WTC11 (cell line): ENCODE measurements at regions not wholly inside any gene's neighbourhood (a gene's known extent, or its start where the extent isn't known, plus 50 kb on each side); places are given as distances from the start of the nearest gene placed in this dataset.

Experiments
- ATAC-seq: fragments of 200-7000 bp; cut with Tn5 transposase; 2 replicates; pipeline ENCODE4 v1.10.0; 2021; ENCODE audit warnings: mild to moderate bottlenecking, moderate library complexity
- CTCF ChIA-PET: fragments of 300-600 bp; sonication (Branson Sonifier 250); formaldehyde crosslinking; loops from one replicate; lab custom pipeline; 2021; ENCODE audit warnings: antibody characterized with exemption; lab: Charles Lee
- POLR2A ChIA-PET: fragments of 350-600 bp; sonication (Branson Sonifier 250); formaldehyde crosslinking; loops from one replicate; lab custom pipeline; 2021; ENCODE audit warnings: antibody characterized with exemption; lab: Charles Lee
- DNase-seq: peaks from one replicate; pipeline ENCODE4 v3.0.0; 2021; ENCODE audit warnings: low spot score
- H3K27ac Mint-ChIP-seq: 2 replicates; pipeline ENCODE4 v1.8.0; 2021; ENCODE audit warnings: mixed read lengths
- H3K27me3 Mint-ChIP-seq: 2 replicates; pipeline ENCODE4 v1.8.0; 2021; ENCODE audit warnings: low read depth, mild to moderate bottlenecking, moderate library complexity, mixed read lengths
- H3K36me3 Mint-ChIP-seq: 2 replicates; pipeline ENCODE4 v1.8.0; 2021; ENCODE audit warnings: mixed read lengths
- H3K4me1 Mint-ChIP-seq: 2 replicates; pipeline ENCODE4 v1.8.0; 2022; ENCODE audit warnings: mixed read lengths
- H3K4me3 Mint-ChIP-seq: 2 replicates; pipeline ENCODE4 v1.8.0; 2021; ENCODE audit warnings: mild to moderate bottlenecking, moderate library complexity, mixed read lengths
- H3K9me3 Mint-ChIP-seq: 2 replicates; pipeline ENCODE4 v1.8.0; 2021; ENCODE audit warnings: mixed read lengths
- CBFB ChIP-seq: sonication (generic); formaldehyde crosslinking; IDR thresholded peaks from 2 replicates; pipeline ENCODE4 v1.8.1; 2022; ENCODE audit warnings: mild to moderate bottlenecking, low read depth, missing genetic modification reagents
- ELF4 ChIP-seq: sonication (generic); formaldehyde crosslinking; IDR thresholded peaks from 2 replicates; pipeline ENCODE4 v1.8.1; 2022; ENCODE audit warnings: low read depth, mild to moderate bottlenecking, moderate library complexity, missing genetic modification reagents
- EMX1 ChIP-seq: fragments of 250-450 bp; sonication (Bioruptor Pico); IDR thresholded peaks from 2 replicates; pipeline ENCODE4 v1.8.0; 2021; ENCODE audit warnings: mild to moderate bottlenecking
- FOXJ3 ChIP-seq: sonication (generic); formaldehyde crosslinking; IDR thresholded peaks from 2 replicates; pipeline ENCODE4 v1.9.0; 2021; ENCODE audit warnings: missing genetic modification reagents, mild to moderate bottlenecking, borderline replicate concordance
- FOXP1 ChIP-seq: sonication (generic); formaldehyde crosslinking; IDR thresholded peaks from 2 replicates; pipeline ENCODE4 v1.8.0; 2022; ENCODE audit warnings: missing genetic modification reagents, mild to moderate bottlenecking, moderate library complexity, borderline replicate concordance
- MXD4 ChIP-seq: fragments of 250-450 bp; sonication (Bioruptor Pico); IDR thresholded peaks from 2 replicates; pipeline ENCODE4 v1.8.0; 2021; ENCODE audit warnings: mild to moderate bottlenecking, moderate library complexity, borderline replicate concordance
- NFYB ChIP-seq: sonication (generic); formaldehyde crosslinking; conservative IDR thresholded peaks from 2 replicates; pipeline ENCODE4 v1.8.0; 2022; ENCODE audit warnings: low read depth, missing genetic modification reagents
- SMAD3 ChIP-seq: sonication (generic); formaldehyde crosslinking; IDR thresholded peaks from 2 replicates; pipeline ENCODE4 v1.8.0; 2022; ENCODE audit warnings: missing genetic modification reagents, mild to moderate bottlenecking, borderline replicate concordance
- SP1 ChIP-seq: sonication (generic); formaldehyde crosslinking; conservative IDR thresholded peaks from 2 replicates; pipeline ENCODE4 v1.8.1; 2022; ENCODE audit warnings: missing genetic modification reagents
- TEAD1 ChIP-seq: sonication (generic); formaldehyde crosslinking; IDR thresholded peaks from 2 replicates; pipeline ENCODE4 v1.8.0; 2022; ENCODE audit warnings: mild to moderate bottlenecking, missing genetic modification reagents
- TP53 ChIP-seq: sonication (generic); formaldehyde crosslinking; IDR thresholded peaks from 2 replicates; pipeline ENCODE4 v1.8.1; 2023; ENCODE audit warnings: mild to moderate bottlenecking, missing genetic modification reagents
- ZNF317 ChIP-seq: sonication (generic); formaldehyde crosslinking; IDR thresholded peaks from 2 replicates; pipeline ENCODE4 v1.8.1; 2023; ENCODE audit warnings: low read depth, mild to moderate bottlenecking, moderate library complexity, missing genetic modification reagents, borderline replicate concordance
- ZNF416 ChIP-seq: fragments of 250-450 bp; sonication (Bioruptor Pico); IDR thresholded peaks from 2 replicates; pipeline ENCODE4 v1.9.0; 2021; ENCODE audit warnings: mild to moderate bottlenecking, inconsistent platforms
- TF ChIP-seq, protein P1 (sequence below): sonication (generic); formaldehyde crosslinking; IDR thresholded peaks from 2 replicates; pipeline ENCODE4 v1.8.1; 2022; ENCODE audit warnings: mild to moderate bottlenecking, missing genetic modification reagents, moderate library complexity, borderline replicate concordance
- TF ChIP-seq, protein P2 (sequence below): sonication (generic); formaldehyde crosslinking; conservative IDR thresholded peaks from 2 replicates; pipeline ENCODE4 v1.8.1; 2022; ENCODE audit warnings: mild to moderate bottlenecking, missing genetic modification reagents
- TF ChIP-seq, protein P3 (sequence below): sonication (generic); formaldehyde crosslinking; IDR thresholded peaks from 2 replicates; pipeline ENCODE4 v1.8.1; 2022; ENCODE audit warnings: low read depth, missing genetic modification reagents, borderline replicate concordance
- TF ChIP-seq, protein P4 (sequence below): sonication (generic); formaldehyde crosslinking; IDR thresholded peaks from 2 replicates; pipeline ENCODE4 v1.8.1; 2023; ENCODE audit warnings: mild to moderate bottlenecking, moderate library complexity, missing genetic modification reagents
- TF ChIP-seq, protein P5 (sequence below): fragments of 250-450 bp; sonication (Bioruptor Pico); IDR thresholded peaks from 2 replicates; pipeline ENCODE4 v1.9.0; 2021; ENCODE audit warnings: mild to moderate bottlenecking
- TF ChIP-seq, protein P6 (sequence below): sonication (generic); formaldehyde crosslinking; IDR thresholded peaks from 2 replicates; pipeline ENCODE4 v1.8.1; 2023; ENCODE audit warnings: mild to moderate bottlenecking, missing genetic modification reagents, borderline replicate concordance
- TF ChIP-seq, protein P7 (sequence below): sonication (generic); formaldehyde crosslinking; IDR thresholded peaks from 2 replicates; pipeline ENCODE4 v1.8.1; 2023; ENCODE audit warnings: mild to moderate bottlenecking, missing genetic modification reagents
- TF ChIP-seq, protein P8 (sequence below): sonication (generic); formaldehyde crosslinking; IDR thresholded peaks from 2 replicates; pipeline ENCODE4 v1.8.0; 2022; ENCODE audit warnings: mild to moderate bottlenecking, missing genetic modification reagents

DNA sequence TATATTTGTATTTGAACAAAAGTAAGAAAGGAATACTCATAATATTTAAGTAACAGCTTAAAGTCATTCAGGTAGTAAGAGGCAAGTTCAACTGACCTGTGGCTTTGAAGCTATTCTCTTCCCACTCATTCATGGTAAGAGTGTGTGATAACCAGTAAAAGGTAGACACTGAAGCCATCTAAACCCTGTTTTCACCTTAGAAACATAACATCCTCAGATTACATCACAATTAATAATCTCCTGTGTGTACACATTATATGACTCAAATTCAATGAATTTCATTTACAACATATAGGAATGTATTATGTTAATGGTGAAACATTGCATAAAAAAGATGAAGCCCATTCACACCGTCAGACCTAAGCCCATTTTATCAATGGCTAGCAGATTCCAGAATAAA is 364.8 kb upstream of the SNX7 start (continued):
- no peak for TF ChIP-seq SP1 (CRISPR knock-in tag)
- no peak for TF ChIP-seq TEAD1
- TF ChIP-seq MXD4 (CRISPR knock-in tag): no peak
- TF ChIP-seq, all 79 proteins: peak for 0

DNA sequence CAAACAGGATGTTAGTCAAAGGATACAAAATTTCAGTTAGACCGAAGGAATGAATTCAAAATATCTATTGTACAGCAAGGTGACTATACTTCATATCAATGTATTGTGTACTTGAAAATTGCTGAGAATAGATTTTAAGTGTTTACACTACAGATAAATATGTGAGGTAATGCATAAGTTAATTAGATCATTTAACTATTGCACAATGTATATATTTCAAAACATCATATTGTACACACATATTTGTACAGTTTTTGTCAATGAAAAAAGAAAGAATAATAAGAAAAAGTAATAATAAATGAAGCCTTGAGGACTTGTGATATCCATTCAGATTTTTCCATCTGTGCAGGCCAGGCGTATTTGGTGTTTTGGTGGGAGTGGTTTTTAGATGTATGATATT is 367.4 kb upstream of the SNX7 start:
- no peaks in the 10 kb centered on the region for H3K36me3 Mint-ChIP-seq
- H3K4me3 Mint-ChIP-seq: no peak overlapping the region
- POLR2A ChIA-PET: no interaction called here
- no peaks in the 10 kb centered on the region for H3K27me3 Mint-ChIP-seq
- no peaks in the 10 kb centered on the region for H3K9me3 Mint-ChIP-seq
- ATAC-seq (no peak), DNase-seq (no peak)
- peaks cover 4% of the 10 kb centered on the region; the same call in 1 of the 2 replicates for H3K4me1 Mint-ChIP-seq
- H3K27ac Mint-ChIP-seq: no peak overlapping the region
- TF ChIP-seq, protein P1, sequence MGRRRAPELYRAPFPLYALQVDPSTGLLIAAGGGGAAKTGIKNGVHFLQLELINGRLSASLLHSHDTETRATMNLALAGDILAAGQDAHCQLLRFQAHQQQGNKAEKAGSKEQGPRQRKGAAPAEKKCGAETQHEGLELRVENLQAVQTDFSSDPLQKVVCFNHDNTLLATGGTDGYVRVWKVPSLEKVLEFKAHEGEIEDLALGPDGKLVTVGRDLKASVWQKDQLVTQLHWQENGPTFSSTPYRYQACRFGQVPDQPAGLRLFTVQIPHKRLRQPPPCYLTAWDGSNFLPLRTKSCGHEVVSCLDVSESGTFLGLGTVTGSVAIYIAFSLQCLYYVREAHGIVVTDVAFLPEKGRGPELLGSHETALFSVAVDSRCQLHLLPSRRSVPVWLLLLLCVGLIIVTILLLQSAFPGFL: no peak
- TF ChIP-seq ELF4 (CRISPR knock-in tag) (no peak), NFYB (no peak), FOXJ3 (no peak), SMAD3 (CRISPR knock-in tag) (no peak), TP53 (no peak), EMX1 (CRISPR knock-in tag) (no peak), ZNF416 (CRISPR knock-in tag) (no peak), ZNF317 (CRISPR knock-in tag) (no peak), CBFB (CRISPR knock-in tag) (no peak), FOXP1 (CRISPR knock-in tag) (no peak), TEAD1 (no peak)
- TF ChIP-seq, protein P2, sequence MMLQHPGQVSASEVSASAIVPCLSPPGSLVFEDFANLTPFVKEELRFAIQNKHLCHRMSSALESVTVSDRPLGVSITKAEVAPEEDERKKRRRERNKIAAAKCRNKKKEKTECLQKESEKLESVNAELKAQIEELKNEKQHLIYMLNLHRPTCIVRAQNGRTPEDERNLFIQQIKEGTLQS: no peak
- TF ChIP-seq, protein P3, sequence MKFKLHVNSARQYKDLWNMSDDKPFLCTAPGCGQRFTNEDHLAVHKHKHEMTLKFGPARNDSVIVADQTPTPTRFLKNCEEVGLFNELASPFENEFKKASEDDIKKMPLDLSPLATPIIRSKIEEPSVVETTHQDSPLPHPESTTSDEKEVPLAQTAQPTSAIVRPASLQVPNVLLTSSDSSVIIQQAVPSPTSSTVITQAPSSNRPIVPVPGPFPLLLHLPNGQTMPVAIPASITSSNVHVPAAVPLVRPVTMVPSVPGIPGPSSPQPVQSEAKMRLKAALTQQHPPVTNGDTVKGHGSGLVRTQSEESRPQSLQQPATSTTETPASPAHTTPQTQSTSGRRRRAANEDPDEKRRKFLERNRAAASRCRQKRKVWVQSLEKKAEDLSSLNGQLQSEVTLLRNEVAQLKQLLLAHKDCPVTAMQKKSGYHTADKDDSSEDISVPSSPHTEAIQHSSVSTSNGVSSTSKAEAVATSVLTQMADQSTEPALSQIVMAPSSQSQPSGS (CRISPR knock-in tag): no peak
- TF ChIP-seq, protein P4, sequence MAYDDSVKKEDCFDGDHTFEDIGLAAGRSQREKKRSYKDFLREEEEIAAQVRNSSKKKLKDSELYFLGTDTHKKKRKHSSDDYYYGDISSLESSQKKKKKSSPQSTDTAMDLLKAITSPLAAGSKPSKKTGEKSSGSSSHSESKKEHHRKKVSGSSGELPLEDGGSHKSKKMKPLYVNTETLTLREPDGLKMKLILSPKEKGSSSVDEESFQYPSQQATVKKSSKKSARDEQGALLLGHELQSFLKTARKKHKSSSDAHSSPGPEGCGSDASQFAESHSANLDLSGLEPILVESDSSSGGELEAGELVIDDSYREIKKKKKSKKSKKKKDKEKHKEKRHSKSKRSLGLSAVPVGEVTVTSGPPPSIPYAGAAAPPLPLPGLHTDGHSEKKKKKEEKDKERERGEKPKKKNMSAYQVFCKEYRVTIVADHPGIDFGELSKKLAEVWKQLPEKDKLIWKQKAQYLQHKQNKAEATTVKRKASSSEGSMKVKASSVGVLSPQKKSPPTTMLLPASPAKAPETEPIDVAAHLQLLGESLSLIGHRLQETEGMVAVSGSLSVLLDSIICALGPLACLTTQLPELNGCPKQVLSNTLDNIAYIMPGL (CRISPR knock-in tag): no peak
- TF ChIP-seq, protein P5, sequence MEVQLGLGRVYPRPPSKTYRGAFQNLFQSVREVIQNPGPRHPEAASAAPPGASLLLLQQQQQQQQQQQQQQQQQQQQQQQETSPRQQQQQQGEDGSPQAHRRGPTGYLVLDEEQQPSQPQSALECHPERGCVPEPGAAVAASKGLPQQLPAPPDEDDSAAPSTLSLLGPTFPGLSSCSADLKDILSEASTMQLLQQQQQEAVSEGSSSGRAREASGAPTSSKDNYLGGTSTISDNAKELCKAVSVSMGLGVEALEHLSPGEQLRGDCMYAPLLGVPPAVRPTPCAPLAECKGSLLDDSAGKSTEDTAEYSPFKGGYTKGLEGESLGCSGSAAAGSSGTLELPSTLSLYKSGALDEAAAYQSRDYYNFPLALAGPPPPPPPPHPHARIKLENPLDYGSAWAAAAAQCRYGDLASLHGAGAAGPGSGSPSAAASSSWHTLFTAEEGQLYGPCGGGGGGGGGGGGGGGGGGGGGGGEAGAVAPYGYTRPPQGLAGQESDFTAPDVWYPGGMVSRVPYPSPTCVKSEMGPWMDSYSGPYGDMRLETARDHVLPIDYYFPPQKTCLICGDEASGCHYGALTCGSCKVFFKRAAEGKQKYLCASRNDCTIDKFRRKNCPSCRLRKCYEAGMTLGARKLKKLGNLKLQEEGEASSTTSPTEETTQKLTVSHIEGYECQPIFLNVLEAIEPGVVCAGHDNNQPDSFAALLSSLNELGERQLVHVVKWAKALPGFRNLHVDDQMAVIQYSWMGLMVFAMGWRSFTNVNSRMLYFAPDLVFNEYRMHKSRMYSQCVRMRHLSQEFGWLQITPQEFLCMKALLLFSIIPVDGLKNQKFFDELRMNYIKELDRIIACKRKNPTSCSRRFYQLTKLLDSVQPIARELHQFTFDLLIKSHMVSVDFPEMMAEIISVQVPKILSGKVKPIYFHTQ (CRISPR knock-in tag): no peak
- TF ChIP-seq, protein P6, sequence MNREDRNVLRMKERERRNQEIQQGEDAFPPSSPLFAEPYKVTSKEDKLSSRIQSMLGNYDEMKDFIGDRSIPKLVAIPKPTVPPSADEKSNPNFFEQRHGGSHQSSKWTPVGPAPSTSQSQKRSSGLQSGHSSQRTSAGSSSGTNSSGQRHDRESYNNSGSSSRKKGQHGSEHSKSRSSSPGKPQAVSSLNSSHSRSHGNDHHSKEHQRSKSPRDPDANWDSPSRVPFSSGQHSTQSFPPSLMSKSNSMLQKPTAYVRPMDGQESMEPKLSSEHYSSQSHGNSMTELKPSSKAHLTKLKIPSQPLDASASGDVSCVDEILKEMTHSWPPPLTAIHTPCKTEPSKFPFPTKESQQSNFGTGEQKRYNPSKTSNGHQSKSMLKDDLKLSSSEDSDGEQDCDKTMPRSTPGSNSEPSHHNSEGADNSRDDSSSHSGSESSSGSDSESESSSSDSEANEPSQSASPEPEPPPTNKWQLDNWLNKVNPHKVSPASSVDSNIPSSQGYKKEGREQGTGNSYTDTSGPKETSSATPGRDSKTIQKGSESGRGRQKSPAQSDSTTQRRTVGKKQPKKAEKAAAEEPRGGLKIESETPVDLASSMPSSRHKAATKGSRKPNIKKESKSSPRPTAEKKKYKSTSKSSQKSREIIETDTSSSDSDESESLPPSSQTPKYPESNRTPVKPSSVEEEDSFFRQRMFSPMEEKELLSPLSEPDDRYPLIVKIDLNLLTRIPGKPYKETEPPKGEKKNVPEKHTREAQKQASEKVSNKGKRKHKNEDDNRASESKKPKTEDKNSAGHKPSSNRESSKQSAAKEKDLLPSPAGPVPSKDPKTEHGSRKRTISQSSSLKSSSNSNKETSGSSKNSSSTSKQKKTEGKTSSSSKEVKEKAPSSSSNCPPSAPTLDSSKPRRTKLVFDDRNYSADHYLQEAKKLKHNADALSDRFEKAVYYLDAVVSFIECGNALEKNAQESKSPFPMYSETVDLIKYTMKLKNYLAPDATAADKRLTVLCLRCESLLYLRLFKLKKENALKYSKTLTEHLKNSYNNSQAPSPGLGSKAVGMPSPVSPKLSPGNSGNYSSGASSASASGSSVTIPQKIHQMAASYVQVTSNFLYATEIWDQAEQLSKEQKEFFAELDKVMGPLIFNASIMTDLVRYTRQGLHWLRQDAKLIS (CRISPR knock-in tag): no peak
- TF ChIP-seq, protein P7, sequence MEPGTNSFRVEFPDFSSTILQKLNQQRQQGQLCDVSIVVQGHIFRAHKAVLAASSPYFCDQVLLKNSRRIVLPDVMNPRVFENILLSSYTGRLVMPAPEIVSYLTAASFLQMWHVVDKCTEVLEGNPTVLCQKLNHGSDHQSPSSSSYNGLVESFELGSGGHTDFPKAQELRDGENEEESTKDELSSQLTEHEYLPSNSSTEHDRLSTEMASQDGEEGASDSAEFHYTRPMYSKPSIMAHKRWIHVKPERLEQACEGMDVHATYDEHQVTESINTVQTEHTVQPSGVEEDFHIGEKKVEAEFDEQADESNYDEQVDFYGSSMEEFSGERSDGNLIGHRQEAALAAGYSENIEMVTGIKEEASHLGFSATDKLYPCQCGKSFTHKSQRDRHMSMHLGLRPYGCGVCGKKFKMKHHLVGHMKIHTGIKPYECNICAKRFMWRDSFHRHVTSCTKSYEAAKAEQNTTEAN (CRISPR knock-in tag): no peak
- TF ChIP-seq, protein P8, sequence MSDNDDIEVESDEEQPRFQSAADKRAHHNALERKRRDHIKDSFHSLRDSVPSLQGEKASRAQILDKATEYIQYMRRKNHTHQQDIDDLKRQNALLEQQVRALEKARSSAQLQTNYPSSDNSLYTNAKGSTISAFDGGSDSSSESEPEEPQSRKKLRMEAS (CRISPR knock-in tag): no peak
- CTCF ChIA-PET: no interaction called here
